Esophagus squamous epithelium (tissue), 5 donors: ENCODE measurements at regions not wholly inside any gene's neighbourhood (a gene's known extent, or its start where the extent isn't known, plus 50 kb on each side); places are given as distances from the start of the nearest gene placed in this dataset.

Experiments used
- DNase-seq: peaks from one replicate; lab custom pipeline; 2025; lab: John Stamatoyannopoulos, UW
- H3K27ac ChIP-seq, 4 donors: fragments of 200-600 bp; sonication (generic); one replicate each; pipeline ENCODE4 v1.5.1; 2016 to 2019; ENCODE audit warnings: mild to moderate bottlenecking in 1 of 4
- H3K27me3 ChIP-seq, 4 donors: fragments of 200-600 bp; sonication (generic); 1 replicate in 3 of 4; 2 replicates in 1 of 4; pipeline versions ENCODE4 v1.5.1 to v1.6.0; 2017 to 2021; ENCODE audit warnings: antibody characterized with exemption in 1 of 4
- H3K36me3 ChIP-seq, 3 donors: fragments of 200-600 bp; sonication (generic); one replicate each; pipeline ENCODE4 v1.5.1; 2016 to 2019
- H3K4me1 ChIP-seq, 3 donors: fragments of 200-600 bp; sonication (generic); one replicate each; pipeline ENCODE4 v1.5.1; 2017 to 2019
- H3K4me3 ChIP-seq, 4 donors: fragments of 200-600 bp; sonication (generic); 1 replicate in 3 of 4; 2 replicates in 1 of 4; pipeline ENCODE4 v1.5.1; 2016 to 2019; ENCODE audit warnings: mild to moderate bottlenecking in 2 of 4, moderate library complexity in 1 of 4
- H3K9me3 ChIP-seq, 3 donors: fragments of 200-600 bp; sonication (generic); one replicate each; pipeline ENCODE4 v1.5.1; 2016 to 2019
- CTCF ChIP-seq, 6 experiments: fragments of 450-650 bp in 4 of 6; fragments of 200-600 bp in 2 of 6; sonication (generic) in 2 of 6; IDR thresholded peaks; one replicate each; pipeline ENCODE4 v1.5.1; 2016 to 2019; ENCODE audit warnings: antibody characterized with exemption in 6 of 6, mild to moderate bottlenecking in 4 of 6, moderate library complexity in 4 of 6
- POLR2A ChIP-seq, 4 donors: fragments of 450-650 bp; IDR thresholded peaks; one replicate each; pipeline ENCODE4 v1.6.1; 2017; ENCODE audit warnings: antibody characterized with exemption in 4 of 4, mild to moderate bottlenecking in 4 of 4, moderate library complexity in 3 of 4
- WGBS, 2 donors: methylation state at CpG; one replicate each; pipeline ENCODE4 v1.1.5; 2018; 5-methylcytosine and 5-hydroxymethylcytosine counted together
- intact Hi-C: fragments of 100-400 bp; cut with DNase I; formaldehyde crosslinking; loops from one replicate; pipeline ENCODE4 v1.15.0; 2022
- donor health status: DM: yes; HTN: yes; CAD: no.

GRCh38 chr2:128797533-128797932 lies 478.9 kb upstream of the HS6ST1 start:
- H3K36me3 ChIP-seq: no peaks in the 10 kb centered on the region
- WGBS, 2 donors: 75 to 87% methylated on average over 7 of the region's 7 CpGs
- no peak overlapping the region for H3K4me3 ChIP-seq
- H3K4me1 ChIP-seq: peaks cover 0 to 29% (median 13%) of the 10 kb centered on the region in 3 donors
- H3K27me3 ChIP-seq: no peaks in the 10 kb centered on the region
- TF ChIP-seq CTCF (IDR thresholded peaks at IDR 0.05): no peak
- no peak for TF ChIP-seq POLR2A (IDR thresholded peaks at IDR 0.05)
- intact Hi-C loops: no loop called here
- H3K27ac ChIP-seq: peak overlapping the region in 1 of 4 donors; percentile 48
- H3K9me3 ChIP-seq: no peaks in the 10 kb centered on the region
- no peak for DNase-seq

GRCh38 chr2:128797937-128798336 lies 479.3 kb upstream of the HS6ST1 start:
- intact Hi-C loops: no loop called here
- no peaks in the 10 kb centered on the region for H3K27me3 ChIP-seq
- TF ChIP-seq POLR2A (IDR thresholded peaks at IDR 0.05) (no peak), CTCF (IDR thresholded peaks at IDR 0.05) (no peak)
- H3K4me1 ChIP-seq: peaks cover 0 to 32% (median 13%) of the 10 kb centered on the region in 3 donors
- DNase-seq: no peak
- no peaks in the 10 kb centered on the region for H3K36me3 ChIP-seq
- WGBS, 2 donors: 53 to 60% methylated on average over 6 of the region's 6 CpGs
- no peaks in the 10 kb centered on the region for H3K9me3 ChIP-seq
- H3K27ac ChIP-seq: peak overlapping the region in 2 of 4 donors; percentile 26 to 48
- no peak overlapping the region for H3K4me3 ChIP-seq

- TF ChIP-seq CTCF (IDR thresholded peaks at IDR 0.05) (no peak), POLR2A (IDR thresholded peaks at IDR 0.05) (no peak)
- peak overlapping the region in 3 of 4 donors; percentile 9 to 48 (median 26) for H3K27ac ChIP-seq
- DNase-seq: no peak
Observed at GRCh38 chr2:128798502-128799283, 480.0 kb upstream of the HS6ST1 start.

GRCh38 chr2:128799284-128799552 lies 480.6 kb upstream of the HS6ST1 start:
- Histone ChIP-seq H3K4me1 (peaks cover 0 to 37% (median 13%) of the 10 kb centered on the region in 3 donors), H3K4me3 (no peak overlapping the region), H3K9me3 (no peaks in the 10 kb centered on the region), H3K27me3 (no peaks in the 10 kb centered on the region), H3K27ac (no peak overlapping the region), H3K36me3 (no peaks in the 10 kb centered on the region)
- DNase-seq: no peak
- WGBS, 2 donors: 78 to 82% methylated on average over 1 of the region's 1 CpG
- intact Hi-C loops: no loop called here
- TF ChIP-seq CTCF (IDR thresholded peaks at IDR 0.05): no peak
- TF ChIP-seq POLR2A (IDR thresholded peaks at IDR 0.05): no peak

More at GRCh38 chr2:128798502-128799283, 480.0 kb upstream of the HS6ST1 start:
- H3K27me3 ChIP-seq: no peaks in the 10 kb centered on the region
- peaks cover 0 to 37% (median 13%) of the 10 kb centered on the region in 3 donors for H3K4me1 ChIP-seq
- no peak overlapping the region for H3K4me3 ChIP-seq
- WGBS, 2 donors: 57 to 72% methylated on average over 6 to 8 of the region's 9 CpGs
- no peaks in the 10 kb centered on the region for H3K36me3 ChIP-seq
- intact Hi-C loops: no loop called here
- H3K9me3 ChIP-seq: no peaks in the 10 kb centered on the region

GRCh38 chr2:128799730-128800129 lies 481.1 kb upstream of the HS6ST1 start:
- WGBS, 2 donors: 58 to 67% methylated on average over 2 of the region's 2 CpGs
- no peak overlapping the region for H3K27ac ChIP-seq
- no peaks in the 10 kb centered on the region for H3K27me3 ChIP-seq
- no peak for DNase-seq
- intact Hi-C loops: no loop called here
- H3K4me1 ChIP-seq: peaks cover 0 to 40% (median 13%) of the 10 kb centered on the region in 3 donors
- H3K9me3 ChIP-seq: no peaks in the 10 kb centered on the region
- H3K4me3 ChIP-seq: no peak overlapping the region
- no peaks in the 10 kb centered on the region for H3K36me3 ChIP-seq
- TF ChIP-seq POLR2A (IDR thresholded peaks at IDR 0.05): no peak
- no peak for TF ChIP-seq CTCF (IDR thresholded peaks at IDR 0.05)
